Astrocyte of the spinal cord (primary cell): ENCODE measurements at regions not wholly inside any gene's neighbourhood (a gene's known extent, or its start where the extent isn't known, plus 50 kb on each side); places are given as distances from the start of the nearest gene placed in this dataset.

Experiments used
- DNase-seq: peaks from one replicate; pipeline ENCODE4 v3.0.0; 2011; ENCODE audit warnings: low read depth, low spot score
- H3K4me3 ChIP-seq: 2 replicates; pipeline ENCODE4 v1.5.1; 2011; ENCODE audit warnings: low read depth, mild to moderate bottlenecking, low read length, moderate library complexity
- in situ Hi-C: cut with HindIII; loops from 2 replicates; pipeline ENCODE4 v1.10.0; 2017; ENCODE audit warnings: low sequenced_read_pairs
- TF ChIP-seq, protein P1 (sequence below): IDR thresholded peaks from 2 replicates; pipeline ENCODE4 v1.5.1; 2012; ENCODE audit warnings: low read depth, mild to moderate bottlenecking, low read length, inconsistent platforms

DNA sequence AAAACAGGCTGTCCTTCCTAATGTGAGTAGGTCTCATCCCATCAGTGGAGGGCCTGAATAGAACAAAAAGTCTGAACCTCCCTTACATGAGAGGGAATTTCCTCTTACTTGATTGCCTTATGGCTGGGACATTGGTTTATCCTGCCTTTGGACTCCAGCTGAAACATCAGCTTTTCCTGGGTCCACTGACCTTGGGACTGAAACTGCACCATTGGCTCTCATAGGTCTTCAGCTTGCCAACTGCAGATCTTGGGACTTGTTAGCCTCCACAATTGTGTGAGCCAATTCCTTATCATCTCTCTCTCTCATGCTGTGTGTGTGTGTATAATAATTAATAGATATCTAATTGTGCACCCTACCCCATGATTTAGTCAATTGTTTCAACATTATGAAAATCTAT, 375.3 kb upstream of the DDI1 start:
- in situ Hi-C loops: no loop called here
- DNase-seq: no peak
- no peak overlapping the region for H3K4me3 ChIP-seq
- TF ChIP-seq, protein P1, sequence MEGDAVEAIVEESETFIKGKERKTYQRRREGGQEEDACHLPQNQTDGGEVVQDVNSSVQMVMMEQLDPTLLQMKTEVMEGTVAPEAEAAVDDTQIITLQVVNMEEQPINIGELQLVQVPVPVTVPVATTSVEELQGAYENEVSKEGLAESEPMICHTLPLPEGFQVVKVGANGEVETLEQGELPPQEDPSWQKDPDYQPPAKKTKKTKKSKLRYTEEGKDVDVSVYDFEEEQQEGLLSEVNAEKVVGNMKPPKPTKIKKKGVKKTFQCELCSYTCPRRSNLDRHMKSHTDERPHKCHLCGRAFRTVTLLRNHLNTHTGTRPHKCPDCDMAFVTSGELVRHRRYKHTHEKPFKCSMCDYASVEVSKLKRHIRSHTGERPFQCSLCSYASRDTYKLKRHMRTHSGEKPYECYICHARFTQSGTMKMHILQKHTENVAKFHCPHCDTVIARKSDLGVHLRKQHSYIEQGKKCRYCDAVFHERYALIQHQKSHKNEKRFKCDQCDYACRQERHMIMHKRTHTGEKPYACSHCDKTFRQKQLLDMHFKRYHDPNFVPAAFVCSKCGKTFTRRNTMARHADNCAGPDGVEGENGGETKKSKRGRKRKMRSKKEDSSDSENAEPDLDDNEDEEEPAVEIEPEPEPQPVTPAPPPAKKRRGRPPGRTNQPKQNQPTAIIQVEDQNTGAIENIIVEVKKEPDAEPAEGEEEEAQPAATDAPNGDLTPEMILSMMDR: no peak

DNA sequence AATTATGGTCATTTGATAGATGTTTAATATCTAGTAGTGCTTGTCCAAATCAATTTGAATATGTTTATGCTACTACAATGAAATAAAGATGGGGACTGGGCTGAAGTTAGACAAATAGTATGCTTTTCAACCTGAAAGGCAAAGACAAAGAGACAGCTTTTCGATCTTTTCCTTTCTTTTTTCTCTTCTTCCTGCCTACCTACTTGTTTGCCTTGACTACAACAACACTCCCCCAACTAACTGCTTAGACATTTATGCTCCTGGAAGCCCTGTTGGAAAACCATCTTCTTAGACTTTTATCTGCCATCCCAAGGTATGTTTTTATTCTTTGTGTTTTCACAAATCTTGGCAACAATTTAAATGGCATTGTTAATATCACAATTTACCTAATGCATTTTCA, 374.4 kb upstream of the DDI1 start:
- TF ChIP-seq, protein P1: no peak
- no peak for DNase-seq
- no peak overlapping the region for H3K4me3 ChIP-seq
- in situ Hi-C loops: no loop called here

DNA sequence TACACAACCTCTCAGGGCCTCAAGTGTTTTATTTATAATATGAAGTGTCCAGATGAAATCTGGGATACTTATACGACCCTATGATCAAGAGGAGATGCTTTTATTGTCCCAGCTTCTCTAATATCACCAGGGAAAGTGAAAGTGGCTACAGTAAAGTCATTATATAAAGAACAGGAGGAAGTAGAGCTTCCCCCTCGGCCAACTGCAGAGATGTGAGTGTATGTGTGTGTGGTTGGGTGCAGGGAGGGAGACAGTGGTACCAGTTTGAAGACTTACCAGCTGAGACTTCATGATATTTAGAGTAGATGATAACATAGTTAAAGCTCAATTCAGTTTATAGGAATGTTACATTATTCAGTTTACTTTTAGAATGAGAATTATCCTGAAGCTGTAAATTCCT, 373.6 kb upstream of the DDI1 start:
- H3K4me3 ChIP-seq: no peak overlapping the region
- DNase-seq: no peak
- in situ Hi-C loops: no loop called here
- TF ChIP-seq, protein P1: no peak

DNA sequence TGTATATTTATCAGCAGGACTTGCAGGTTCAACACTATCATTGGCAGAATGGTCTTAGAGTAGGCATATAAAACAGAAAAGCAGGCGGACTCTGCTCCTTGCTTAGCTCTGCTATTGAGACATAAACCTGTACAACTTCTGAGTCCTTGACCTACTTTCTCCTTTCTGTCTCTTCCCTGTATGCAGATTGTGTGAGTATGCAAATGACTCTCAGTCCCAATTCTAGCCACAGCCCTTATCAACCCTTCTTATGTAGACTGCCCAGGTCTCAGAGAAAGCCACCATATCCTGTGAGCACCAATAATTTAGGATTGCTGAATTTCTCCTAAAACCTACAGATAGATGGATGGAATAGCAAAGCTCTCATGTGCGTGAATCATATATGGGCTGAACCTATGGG, 367.6 kb upstream of the DDI1 start:
- DNase-seq: no peak
- TF ChIP-seq, protein P1: no peak
- no peak overlapping the region for H3K4me3 ChIP-seq
- in situ Hi-C loops: no loop called here

DNA sequence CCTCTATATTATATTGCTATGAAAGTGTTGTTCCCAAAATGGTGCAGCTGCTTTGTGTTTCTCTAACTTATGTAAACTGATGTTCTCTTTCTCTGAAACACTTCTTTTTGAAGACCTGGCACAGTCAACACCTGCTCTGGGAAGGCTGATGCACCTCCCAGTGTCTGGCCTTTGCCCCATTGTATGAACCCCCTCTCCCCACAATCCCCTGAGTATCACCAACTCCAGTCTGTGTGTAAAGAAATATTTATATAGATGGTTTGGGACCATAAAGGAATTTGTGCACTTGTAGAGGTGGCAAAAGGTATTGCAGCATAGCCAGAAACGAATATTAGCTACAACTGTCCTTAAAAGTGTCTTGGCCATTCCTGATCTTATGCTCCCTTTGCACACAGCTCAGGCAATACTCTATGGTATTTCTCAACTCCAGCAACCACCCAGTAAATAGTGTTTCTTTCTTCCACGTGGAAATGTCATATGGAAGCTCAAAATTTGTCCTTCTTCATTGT, 365.2 kb upstream of the DDI1 start:
- no peak for DNase-seq
- TF ChIP-seq, protein P1: peak; percentile 7
- H3K4me3 ChIP-seq: no peak overlapping the region
- in situ Hi-C loops: no loop called here

DNA sequence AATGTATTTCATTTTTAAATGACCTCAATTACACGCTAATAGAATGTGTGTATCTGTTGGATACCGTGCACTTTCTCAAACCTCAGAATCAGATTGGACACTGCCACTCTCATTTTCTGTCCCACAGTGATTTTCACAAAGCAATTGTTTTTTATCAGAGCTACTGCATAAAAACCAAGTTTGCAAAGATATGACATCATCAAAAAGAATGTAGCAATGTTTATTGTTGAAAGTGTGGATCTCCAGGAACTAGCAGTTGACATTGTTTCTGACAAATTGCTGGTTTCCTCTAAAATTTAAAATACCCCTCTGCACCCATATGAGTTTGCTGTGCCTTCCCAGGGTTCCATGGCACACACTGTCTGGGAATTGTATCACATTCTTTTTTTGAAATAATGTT, 362.7 kb upstream of the DDI1 start:
- in situ Hi-C loops: no loop called here
- H3K4me3 ChIP-seq: no peak overlapping the region
- TF ChIP-seq, protein P1: no peak
- peak; percentile 34 for DNase-seq

DNA sequence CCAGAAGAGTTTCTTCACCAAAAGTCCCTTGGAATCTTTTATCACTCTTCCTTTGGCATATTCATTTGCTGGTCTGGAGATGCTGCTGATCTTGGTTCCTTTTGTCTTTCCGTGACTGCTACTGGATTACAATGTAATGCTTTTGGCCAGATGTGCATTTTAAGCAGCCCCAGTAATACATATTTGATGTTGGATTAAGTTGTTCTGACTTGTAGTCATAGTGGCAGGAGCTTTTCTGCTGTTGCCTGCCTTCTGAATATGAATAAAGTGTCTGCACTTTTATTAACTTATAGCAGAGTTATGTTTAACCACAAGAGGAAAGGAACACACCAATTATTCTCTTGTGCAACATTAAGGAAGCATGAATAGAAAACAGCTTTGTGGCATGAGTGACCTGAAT, 360.0 kb upstream of the DDI1 start:
- TF ChIP-seq, protein P1: no peak
- no peak overlapping the region for H3K4me3 ChIP-seq
- DNase-seq: no peak
- in situ Hi-C loops: no loop called here
